K562 (cell line): ENCODE measurements at regions not wholly inside any gene's neighbourhood (a gene's known extent, or its start where the extent isn't known, plus 50 kb on each side); places are given as distances from the start of the nearest gene placed in this dataset.

Experiments used
- CTCF ChIP-seq, 3 experiments: IDR thresholded peaks in 2 of 3; conservative IDR thresholded peaks in 1 of 3; 2 replicates each; pipeline ENCODE4 v1.5.1; 2011 to 2012; ENCODE audit warnings: low read length in 3 of 3, mild to moderate bottlenecking in 3 of 3, control low read depth in 2 of 3, improper control_type of control experiment in 1 of 3, inconsistent platforms in 1 of 3, low read depth in 1 of 3, mixed read lengths in 1 of 3, moderate library complexity in 1 of 3; ENCODE audit not compliant: insufficient read depth in 2 of 3
- ETV1 ChIP-seq: fragments of 450-650 bp; conservative IDR thresholded peaks from 2 replicates; pipeline ENCODE4 v1.6.1; 2016; ENCODE audit warnings: missing genetic modification characterization, control low read depth, low read depth, missing compliant biosample characterization
- ETV5 ChIP-seq: sonication (generic); formaldehyde crosslinking; IDR thresholded peaks from 2 replicates; pipeline ENCODE4 v1.4.0; 2020; ENCODE audit warnings: low read depth, mild to moderate bottlenecking, missing genetic modification reagents
- FIP1L1 ChIP-seq: fragments of 200-400 bp; formaldehyde crosslinking; IDR thresholded peaks from 2 replicates; pipeline ENCODE4 v1.6.1; 2018; ENCODE audit warnings: mild to moderate bottlenecking, low read depth, low read length; ENCODE audit not compliant: poor library complexity, severe bottlenecking
- MITF ChIP-seq: IDR thresholded peaks from 2 replicates; pipeline ENCODE4 v1.6.1; 2014; ENCODE audit warnings: antibody characterized with exemption
- TSHZ1 ChIP-seq: fragments of 250-450 bp; sonication (Bioruptor Pico); IDR thresholded peaks from 2 replicates; pipeline ENCODE4 v1.4.0; 2020; ENCODE audit warnings: mild to moderate bottlenecking, moderate library complexity
- ZFX ChIP-seq: sonication (generic); formaldehyde crosslinking; IDR thresholded peaks from 2 replicates; pipeline ENCODE4 v1.8.0; 2022; ENCODE audit warnings: mild to moderate bottlenecking, missing genetic modification reagents, moderate library complexity
- ZNF121 ChIP-seq: sonication (generic); formaldehyde crosslinking; conservative IDR thresholded peaks from 2 replicates; pipeline ENCODE4 v1.8.0; 2022; ENCODE audit warnings: missing genetic modification reagents
- ZNF589 ChIP-seq: fragments of 200-800 bp; sonication (Bioruptor generic); IDR thresholded peaks from 2 replicates; pipeline ENCODE4 v1.6.1; 2016; ENCODE audit warnings: low read depth, missing genetic modification characterization, missing compliant biosample characterization

GRCh38 chr2:45332567-45332966 lies 278.5 kb downstream of the SRBD1 start:
- TF ChIP-seq ETV1 (tag) (no peak), MITF (no peak), ZNF121 (CRISPR knock-in tag) (no peak), CTCF (IDR thresholded peaks at IDR 0.05 in 2 of 3, conservative IDR thresholded peaks at IDR 0.05 in 1 of 3; ENCODE audit: insufficient read depth in 2 of 3, low read depth in 1 of 3, low read length in 3 of 3) (no peak), TSHZ1 (no peak), ZNF589 (CRISPR knock-in tag) (no peak), ZFX (CRISPR knock-in tag) (no peak), ETV5 (no peak), FIP1L1 (no peak)
